ENCODE measurements at regions not wholly inside any gene's neighbourhood (a gene's known extent, or its start where the extent isn't known, plus 50 kb on each side); places are given as distances from the start of the nearest gene placed in this dataset.

GRCh38 chr9:75570538-75570937 lies 319.9 kb upstream of the PCSK5 start:
- H3K4me2 ChIP-seq (ENCODE audit: low read length): no peak overlapping the region
- H3K4me1 ChIP-seq: no peaks in the 10 kb centered on the region
- no peak overlapping the region for H2AFZ ChIP-seq
- no peak overlapping the region for H3K9ac ChIP-seq
- no peak overlapping the region for H3K27ac ChIP-seq
- H3K27me3 ChIP-seq (ENCODE audit: control insufficient read depth, insufficient read depth, low read length): no peaks in the 10 kb centered on the region
- H3K36me3 ChIP-seq (ENCODE audit: control insufficient read depth, insufficient read depth, low read length): no peaks in the 10 kb centered on the region
- H3K4me3 ChIP-seq (ENCODE audit: low read depth, low read length): no peak overlapping the region
- H3K79me2 ChIP-seq: no peaks in the 10 kb centered on the region
- TF ChIP-seq CTCF (IDR thresholded peaks at IDR 0.05): no peak
- no peaks in the 10 kb centered on the region for H3K9me3 ChIP-seq (ENCODE audit: control insufficient read depth, low read length)

- Histone ChIP-seq H3K9ac (no peak overlapping the region), H3K9me3 (ENCODE audit: control insufficient read depth, low read length) (no peaks in the 10 kb centered on the region), H3K27me3 (ENCODE audit: control insufficient read depth, insufficient read depth, low read length) (no peaks in the 10 kb centered on the region), H3K4me3 (ENCODE audit: low read depth, low read length) (no peak overlapping the region), H3K79me2 (no peaks in the 10 kb centered on the region), H3K4me2 (ENCODE audit: low read length) (no peak overlapping the region), H3K36me3 (ENCODE audit: control insufficient read depth, insufficient read depth, low read length) (no peaks in the 10 kb centered on the region), H3K4me1 (no peaks in the 10 kb centered on the region), H3K27ac (no peak overlapping the region), H2AFZ (no peak overlapping the region)
- no peak for TF ChIP-seq CTCF (IDR thresholded peaks at IDR 0.05)
These were observed 315.9 kb upstream of the PCSK5 start for GRCh38 chr9:75574569-75574968.

GRCh38 chr9:75582870-75583269 lies 307.6 kb upstream of the PCSK5 start:
- H3K4me1 ChIP-seq: no peaks in the 10 kb centered on the region
- TF ChIP-seq CTCF (IDR thresholded peaks at IDR 0.05): no peak
- H3K9me3 ChIP-seq (ENCODE audit: control insufficient read depth, low read length): no peaks in the 10 kb centered on the region
- no peak overlapping the region for H3K4me3 ChIP-seq (ENCODE audit: low read depth, low read length)
- no peaks in the 10 kb centered on the region for H3K36me3 ChIP-seq (ENCODE audit: control insufficient read depth, insufficient read depth, low read length)
- H3K27me3 ChIP-seq (ENCODE audit: control insufficient read depth, insufficient read depth, low read length): no peaks in the 10 kb centered on the region
- H3K79me2 ChIP-seq: no peaks in the 10 kb centered on the region
- no peak overlapping the region for H3K9ac ChIP-seq
- H3K27ac ChIP-seq: no peak overlapping the region
- no peak overlapping the region for H3K4me2 ChIP-seq (ENCODE audit: low read length)
- no peak overlapping the region for H2AFZ ChIP-seq

DNA sequence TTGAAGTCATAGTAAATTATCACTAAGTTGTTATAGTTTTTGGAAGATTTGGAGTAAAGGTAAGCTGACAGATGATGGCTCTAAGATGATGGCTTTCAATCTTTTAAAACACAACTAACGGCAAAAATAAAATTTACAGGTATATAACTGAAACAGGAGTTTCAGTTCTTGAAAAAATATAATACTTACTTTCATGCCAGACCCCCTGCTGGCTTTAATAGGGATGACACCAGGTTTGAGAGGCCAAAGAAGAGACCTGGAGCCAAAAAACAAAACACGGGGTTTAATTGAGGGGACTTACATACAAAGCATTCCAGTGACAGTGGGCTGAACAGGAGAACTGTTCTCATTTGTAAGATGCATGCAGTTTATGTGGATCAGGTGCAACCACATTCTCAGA lies 301.7 kb upstream of the PCSK5 start:
- Histone ChIP-seq H3K36me3 (ENCODE audit: control insufficient read depth, insufficient read depth, low read length) (no peaks in the 10 kb centered on the region), H3K4me1 (no peaks in the 10 kb centered on the region), H3K9ac (no peak overlapping the region), H3K9me3 (ENCODE audit: control insufficient read depth, low read length) (no peaks in the 10 kb centered on the region), H3K27ac (no peak overlapping the region), H3K4me2 (ENCODE audit: low read length) (no peak overlapping the region), H2AFZ (no peak overlapping the region), H3K4me3 (ENCODE audit: low read depth, low read length) (no peak overlapping the region), H3K27me3 (ENCODE audit: control insufficient read depth, insufficient read depth, low read length) (no peaks in the 10 kb centered on the region), H3K79me2 (no peaks in the 10 kb centered on the region)
- TF ChIP-seq CTCF (IDR thresholded peaks at IDR 0.05): no peak

GRCh38 chr9:75589497-75589896 lies 301.0 kb upstream of the PCSK5 start:
- Histone ChIP-seq H3K4me1 (no peaks in the 10 kb centered on the region), H3K4me2 (ENCODE audit: low read length) (no peak overlapping the region), H3K36me3 (ENCODE audit: control insufficient read depth, insufficient read depth, low read length) (no peaks in the 10 kb centered on the region), H3K4me3 (ENCODE audit: low read depth, low read length) (no peak overlapping the region), H2AFZ (no peak overlapping the region), H3K79me2 (no peaks in the 10 kb centered on the region), H3K9me3 (ENCODE audit: control insufficient read depth, low read length) (no peaks in the 10 kb centered on the region), H3K27ac (no peak overlapping the region), H3K27me3 (ENCODE audit: control insufficient read depth, insufficient read depth, low read length) (no peaks in the 10 kb centered on the region), H3K9ac (no peak overlapping the region)
- TF ChIP-seq CTCF (IDR thresholded peaks at IDR 0.05): no peak
